ENCODE measurements at regions not wholly inside any gene's neighbourhood (a gene's known extent, or its start where the extent isn't known, plus 50 kb on each side); places are given as distances from the start of the nearest gene placed in this dataset.
"Not testable (repeated sequence)": the region's sequence is repeated elsewhere in the genome, so short reads cannot be mapped to it uniquely, and the experiment has no call there.

GRCh38 chr22:48501231-48501750 is 1326.4 kb downstream of the BRD1 start:
- H3K9me3 Mint-ChIP-seq, result no peaks in the 10 kb centered on the region

GRCh38 chr22:48500471-48501230 is 1327.0 kb downstream of the BRD1 start:
- no peak overlapping the region for H3K27ac Mint-ChIP-seq
- H3K27me3 Mint-ChIP-seq (ENCODE audit: low read depth), result peaks cover 12% of the 10 kb centered on the region

More at GRCh38 chr22:48501231-48501750, 1326.4 kb downstream of the BRD1 start:
- H3K27ac Mint-ChIP-seq, result no peak overlapping the region
- H3K27me3 Mint-ChIP-seq (ENCODE audit: low read depth), result peaks cover 11% of the 10 kb centered on the region
- H3K4me1 Mint-ChIP-seq, result peaks cover 6% of the 10 kb centered on the region
- no peaks in the 10 kb centered on the region for H3K36me3 Mint-ChIP-seq (ENCODE audit: low read depth)
- H3K4me3 Mint-ChIP-seq, result no peak overlapping the region
- TF ChIP-seq CTCF (IDR thresholded peaks at IDR 0.05; ENCODE audit: unreplicated experiment in 3 of 3), result no peak

GRCh38 chr22:48499456-48500425 is 1327.9 kb downstream of the BRD1 start:
- H3K27me3 Mint-ChIP-seq (ENCODE audit: low read depth), result peaks cover 17% of the 10 kb centered on the region
- peaks cover 6% of the 10 kb centered on the region for H3K4me1 Mint-ChIP-seq
- no peak for TF ChIP-seq CTCF (IDR thresholded peaks at IDR 0.05; ENCODE audit: unreplicated experiment in 3 of 3)
- no peak overlapping the region for H3K27ac Mint-ChIP-seq
- H3K9me3 Mint-ChIP-seq, result no peaks in the 10 kb centered on the region
- no peak overlapping the region for H3K4me3 Mint-ChIP-seq
- no peaks in the 10 kb centered on the region for H3K36me3 Mint-ChIP-seq (ENCODE audit: low read depth)

More at GRCh38 chr22:48500471-48501230, 1327.0 kb downstream of the BRD1 start:
- H3K9me3 Mint-ChIP-seq, result no peaks in the 10 kb centered on the region
- peaks cover 6% of the 10 kb centered on the region for H3K4me1 Mint-ChIP-seq
- TF ChIP-seq CTCF (IDR thresholded peaks at IDR 0.05; ENCODE audit: unreplicated experiment in 3 of 3), result no peak
- no peak overlapping the region for H3K4me3 Mint-ChIP-seq
- H3K36me3 Mint-ChIP-seq (ENCODE audit: low read depth), result no peaks in the 10 kb centered on the region

GRCh38 chr22:48498526-48499331 is 1328.9 kb downstream of the BRD1 start:
- Mint-ChIP-seq H3K27me3 (ENCODE audit: low read depth) (peaks cover 25% of the 10 kb centered on the region), H3K4me3 (no peak overlapping the region), H3K4me1 (peaks cover 6% of the 10 kb centered on the region), H3K27ac (no peak overlapping the region), H3K36me3 (ENCODE audit: low read depth) (no peaks in the 10 kb centered on the region), H3K9me3 (no peaks in the 10 kb centered on the region)
- no peak for TF ChIP-seq CTCF (IDR thresholded peaks at IDR 0.05; ENCODE audit: unreplicated experiment in 3 of 3)

GRCh38 chr22:48497743-48498520 is 1329.7 kb downstream of the BRD1 start:
- not testable (repeated sequence) for H3K4me3 Mint-ChIP-seq; H3K9me3 Mint-ChIP-seq; H3K27ac Mint-ChIP-seq; H3K36me3 Mint-ChIP-seq (ENCODE audit: low read depth); H3K4me1 Mint-ChIP-seq
- peaks cover 25% of the 10 kb centered on the region for H3K27me3 Mint-ChIP-seq (ENCODE audit: low read depth)

All from nephron (organoid).